ENCODE measurements at regions not wholly inside any gene's neighbourhood (a gene's known extent, or its start where the extent isn't known, plus 50 kb on each side); places are given as distances from the start of the nearest gene placed in this dataset.
A peak's percentile ranks its signal among the peaks of the same experiment; 100 is the strongest.
"Not testable (repeated sequence)": the region's sequence is repeated elsewhere in the genome, so short reads cannot be mapped to it uniquely, and the experiment has no call there.

DNA sequence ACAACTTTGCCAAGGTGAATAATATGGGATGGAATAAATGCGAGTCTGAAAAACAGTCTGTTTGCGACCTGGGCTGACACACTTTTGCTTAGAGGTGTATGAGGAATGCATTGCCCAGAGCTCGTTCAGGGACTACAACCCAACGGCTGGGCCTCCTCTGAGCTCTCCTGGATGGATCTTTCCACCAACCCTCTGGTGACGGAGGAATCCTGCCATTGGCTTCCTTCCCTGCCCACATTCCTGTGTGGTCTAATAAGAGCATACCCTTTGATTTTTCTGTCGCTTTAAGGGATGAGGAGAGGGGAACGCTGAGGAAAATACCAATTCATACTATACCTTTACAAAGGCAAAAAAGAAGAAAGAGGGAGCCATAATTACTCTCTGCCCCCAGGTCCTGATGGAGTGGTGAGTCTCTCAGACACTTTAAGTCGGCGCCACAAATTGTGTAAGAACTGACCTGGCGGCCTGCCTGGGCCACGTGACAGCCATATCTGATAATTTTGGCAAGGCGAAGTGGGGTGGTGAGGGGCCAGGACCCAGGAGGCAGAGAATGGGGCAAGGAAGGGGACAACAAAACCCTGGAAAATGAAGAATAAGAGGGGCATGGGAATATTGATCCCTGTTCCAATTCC, 265.2 kb upstream of the MSX2 start:
- no peak for DNase-seq (ENCODE audit: low spot score in 2 of 2, unreplicated experiment in 2 of 2)
- Mint-ChIP-seq H3K27me3 (ENCODE audit: low read depth) (no peaks in the 10 kb centered on the region), H3K27ac (peak overlapping the region; percentile 87)

DNA sequence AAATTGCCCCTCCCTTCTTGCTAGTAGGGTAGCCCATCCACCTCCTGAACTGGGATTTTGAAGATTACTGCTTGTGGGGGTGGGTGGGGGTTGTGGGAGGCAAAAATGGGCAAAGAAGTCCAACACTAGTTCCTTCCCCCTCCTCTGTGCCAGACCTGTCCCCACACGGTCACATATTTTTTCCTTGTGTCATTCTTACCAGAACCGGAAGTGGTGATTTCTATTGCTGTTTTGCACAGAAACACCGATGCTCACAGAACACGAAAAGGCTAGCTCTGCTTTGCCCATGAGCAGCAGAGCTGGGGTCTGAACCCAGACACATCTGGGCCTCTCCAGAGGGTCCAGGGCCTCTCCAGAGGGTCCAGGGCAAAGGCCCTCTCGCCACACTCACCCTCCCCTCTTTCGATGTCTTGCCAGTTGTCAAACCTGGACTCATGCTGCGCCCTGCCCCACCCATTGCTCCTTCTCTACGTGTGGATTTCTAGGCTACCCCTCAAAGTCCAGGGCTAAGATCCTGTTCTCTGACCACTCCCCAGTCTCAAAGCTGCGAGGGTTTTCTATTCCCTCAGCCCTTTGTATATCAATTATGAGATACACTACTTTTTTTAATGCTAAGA, 264.4 kb upstream of the MSX2 start:
- peaks cover 53% of the 10 kb centered on the region for H3K4me1 Mint-ChIP-seq
- H3K27ac Mint-ChIP-seq: peak overlapping the region; percentile 87
- DNase-seq (ENCODE audit: low spot score in 2 of 2, unreplicated experiment in 2 of 2): no peak
- no peaks in the 10 kb centered on the region for H3K36me3 Mint-ChIP-seq
- H3K27me3 Mint-ChIP-seq (ENCODE audit: low read depth): no peaks in the 10 kb centered on the region
- H3K4me3 Mint-ChIP-seq: no peak overlapping the region
- H3K9me3 Mint-ChIP-seq: no peaks in the 10 kb centered on the region
- TF ChIP-seq, protein P1, sequence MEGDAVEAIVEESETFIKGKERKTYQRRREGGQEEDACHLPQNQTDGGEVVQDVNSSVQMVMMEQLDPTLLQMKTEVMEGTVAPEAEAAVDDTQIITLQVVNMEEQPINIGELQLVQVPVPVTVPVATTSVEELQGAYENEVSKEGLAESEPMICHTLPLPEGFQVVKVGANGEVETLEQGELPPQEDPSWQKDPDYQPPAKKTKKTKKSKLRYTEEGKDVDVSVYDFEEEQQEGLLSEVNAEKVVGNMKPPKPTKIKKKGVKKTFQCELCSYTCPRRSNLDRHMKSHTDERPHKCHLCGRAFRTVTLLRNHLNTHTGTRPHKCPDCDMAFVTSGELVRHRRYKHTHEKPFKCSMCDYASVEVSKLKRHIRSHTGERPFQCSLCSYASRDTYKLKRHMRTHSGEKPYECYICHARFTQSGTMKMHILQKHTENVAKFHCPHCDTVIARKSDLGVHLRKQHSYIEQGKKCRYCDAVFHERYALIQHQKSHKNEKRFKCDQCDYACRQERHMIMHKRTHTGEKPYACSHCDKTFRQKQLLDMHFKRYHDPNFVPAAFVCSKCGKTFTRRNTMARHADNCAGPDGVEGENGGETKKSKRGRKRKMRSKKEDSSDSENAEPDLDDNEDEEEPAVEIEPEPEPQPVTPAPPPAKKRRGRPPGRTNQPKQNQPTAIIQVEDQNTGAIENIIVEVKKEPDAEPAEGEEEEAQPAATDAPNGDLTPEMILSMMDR (IDR thresholded peaks at IDR 0.05; ENCODE audit: unreplicated experiment): no peak

More for the DNA sequence above, 265.2 kb upstream of the MSX2 start:
- TF ChIP-seq, protein P1 (IDR thresholded peaks at IDR 0.05; ENCODE audit: unreplicated experiment): no peak
- H3K9me3 Mint-ChIP-seq: no peaks in the 10 kb centered on the region
- no peaks in the 10 kb centered on the region for H3K36me3 Mint-ChIP-seq
- peaks cover 61% of the 10 kb centered on the region for H3K4me1 Mint-ChIP-seq
- no peak overlapping the region for H3K4me3 Mint-ChIP-seq

DNA sequence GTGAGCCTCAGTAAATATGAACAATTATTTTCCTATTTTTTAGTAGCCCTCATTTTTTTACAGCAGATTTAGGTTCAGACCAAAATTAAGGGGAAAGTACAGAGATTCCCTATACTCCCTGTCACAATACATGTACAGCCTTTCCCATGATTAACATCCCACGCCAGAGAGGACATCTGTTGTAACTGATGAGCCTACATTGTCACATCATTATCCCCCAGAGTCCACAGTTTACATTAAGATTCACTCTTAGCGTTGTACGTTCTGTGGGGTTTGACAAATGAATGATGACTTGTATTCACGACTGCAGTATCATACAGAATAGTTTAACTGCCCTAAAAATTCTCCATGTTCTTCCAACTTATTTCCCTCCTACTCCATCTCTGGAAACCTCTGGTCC, 262.3 kb upstream of the MSX2 start:
- H3K4me3 Mint-ChIP-seq: no peak overlapping the region
- H3K36me3 Mint-ChIP-seq: peaks cover 5% of the 10 kb centered on the region
- H3K27ac Mint-ChIP-seq: peak overlapping the region; percentile 91
- H3K9me3 Mint-ChIP-seq: peaks cover 10% of the 10 kb centered on the region
- TF ChIP-seq, protein P1 (IDR thresholded peaks at IDR 0.05; ENCODE audit: unreplicated experiment): no peak
- no peaks in the 10 kb centered on the region for H3K27me3 Mint-ChIP-seq (ENCODE audit: low read depth)
- peaks cover 43% of the 10 kb centered on the region for H3K4me1 Mint-ChIP-seq
- no peak for DNase-seq (ENCODE audit: low spot score in 2 of 2, unreplicated experiment in 2 of 2)

DNA sequence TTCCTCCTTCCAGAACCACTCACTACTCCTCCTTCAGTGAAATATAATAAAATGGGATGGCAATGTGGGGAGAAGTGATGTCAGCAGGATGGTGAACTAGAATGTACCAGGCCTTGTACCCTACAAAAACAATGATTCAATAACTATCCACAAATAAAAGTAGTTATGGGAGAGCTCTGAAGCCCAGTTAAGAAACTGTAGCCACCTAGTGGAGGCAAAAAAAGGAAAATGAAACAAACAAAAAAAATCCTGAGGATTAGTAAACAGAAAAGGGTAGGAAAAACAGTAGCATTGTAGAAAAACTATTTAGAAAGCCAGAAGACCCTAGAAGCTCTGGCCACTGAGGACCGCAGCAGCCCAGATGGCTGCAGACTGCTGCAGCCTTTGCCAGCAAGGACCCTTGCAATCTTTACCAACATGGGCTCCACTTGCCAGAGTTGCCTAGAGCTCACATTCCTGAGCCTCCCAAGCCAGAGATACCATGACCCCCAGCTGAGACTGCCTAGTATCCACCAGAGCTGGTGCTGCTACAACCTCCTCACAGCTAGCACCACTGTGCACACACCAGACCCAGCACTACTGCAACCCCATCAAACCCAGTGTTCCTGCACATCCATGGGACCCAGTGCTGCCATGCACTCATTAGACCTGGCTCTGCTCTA, 259.7 kb upstream of the MSX2 start:
- Mint-ChIP-seq H3K9me3 (peaks cover 18% of the 10 kb centered on the region), H3K4me3 (no peak overlapping the region), H3K4me1 (peaks cover 30% of the 10 kb centered on the region), H3K27ac (no peak overlapping the region), H3K36me3 (peaks cover 5% of the 10 kb centered on the region), H3K27me3 (ENCODE audit: low read depth) (no peaks in the 10 kb centered on the region)
- TF ChIP-seq, protein P1 (IDR thresholded peaks at IDR 0.05; ENCODE audit: unreplicated experiment): peak; percentile 49
- DNase-seq (ENCODE audit: low spot score in 2 of 2, unreplicated experiment in 2 of 2): no peak

DNA sequence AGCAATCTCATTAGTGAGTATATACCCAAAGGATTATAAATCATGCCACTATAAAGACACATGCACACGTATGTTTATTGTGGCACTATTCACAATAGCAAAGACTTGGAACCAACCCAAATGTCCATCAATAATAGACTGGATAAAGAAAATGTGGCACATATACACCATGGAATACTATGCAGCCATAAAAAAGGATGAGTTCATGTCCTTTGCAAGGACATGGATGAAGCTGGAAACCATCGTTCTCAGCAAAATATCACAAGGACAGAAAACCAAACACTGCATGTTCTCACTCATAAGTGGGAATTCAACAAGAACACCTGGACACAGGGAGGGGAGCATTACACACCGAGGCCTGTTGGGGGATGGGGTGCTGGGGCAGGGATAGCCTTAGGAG, 252.9 kb upstream of the MSX2 start:
- H3K4me1 Mint-ChIP-seq; DNase-seq (ENCODE audit: low spot score in 2 of 2, unreplicated experiment in 2 of 2); H3K27me3 Mint-ChIP-seq (ENCODE audit: low read depth); H3K4me3 Mint-ChIP-seq; H3K27ac Mint-ChIP-seq: not testable (repeated sequence)
- H3K9me3 Mint-ChIP-seq: peaks cover 33% of the 10 kb centered on the region
- peaks cover 10% of the 10 kb centered on the region for H3K36me3 Mint-ChIP-seq

DNA sequence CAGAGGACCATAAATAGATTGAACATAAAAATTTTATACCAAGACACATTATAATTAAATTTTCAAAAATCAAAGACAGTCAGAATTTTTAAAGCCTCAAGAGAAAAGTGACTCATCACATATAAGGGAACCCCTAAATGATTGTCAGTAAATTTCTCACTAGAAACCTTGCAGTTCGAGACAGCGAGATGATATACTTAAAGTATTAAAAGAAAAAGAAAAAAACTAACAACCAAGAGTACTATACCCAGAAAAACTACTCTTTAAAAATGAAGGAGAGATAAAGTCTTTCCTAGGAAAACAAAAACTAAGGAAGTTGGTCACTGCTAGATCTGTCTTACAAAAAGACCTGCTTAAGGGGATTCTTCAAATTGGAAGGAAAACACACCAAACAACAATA, 251.4 kb upstream of the MSX2 start:
- H3K27ac Mint-ChIP-seq: no peak overlapping the region
- DNase-seq (ENCODE audit: low spot score in 2 of 2, unreplicated experiment in 2 of 2): no peak
- H3K4me3 Mint-ChIP-seq: no peak overlapping the region
- H3K36me3 Mint-ChIP-seq: peaks cover 7% of the 10 kb centered on the region
- no peaks in the 10 kb centered on the region for H3K27me3 Mint-ChIP-seq (ENCODE audit: low read depth)
- H3K4me1 Mint-ChIP-seq: no peaks in the 10 kb centered on the region
- TF ChIP-seq, protein P1 (IDR thresholded peaks at IDR 0.05; ENCODE audit: unreplicated experiment): no peak
- peaks cover 24% of the 10 kb centered on the region for H3K9me3 Mint-ChIP-seq

DNA sequence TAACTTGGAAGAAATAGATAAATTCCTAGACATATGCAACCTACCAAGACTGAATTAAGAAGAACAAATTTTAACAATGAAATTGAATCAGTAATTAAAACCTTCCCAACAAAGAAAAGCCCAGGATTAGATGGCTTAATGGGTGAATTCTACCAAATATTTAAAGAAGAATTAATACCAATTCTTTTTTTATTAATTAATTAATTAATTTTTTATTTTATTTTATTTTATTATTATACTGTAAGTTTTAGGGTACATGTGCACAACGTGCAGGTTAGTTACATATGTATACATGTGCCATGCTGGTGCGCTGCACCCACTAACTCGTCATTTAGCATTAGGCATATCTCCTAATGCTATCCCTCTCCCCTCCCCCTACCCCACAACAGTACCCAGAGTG, 248.4 kb upstream of the MSX2 start:
- not testable (repeated sequence) for H3K4me1 Mint-ChIP-seq; H3K27me3 Mint-ChIP-seq (ENCODE audit: low read depth); H3K27ac Mint-ChIP-seq; H3K4me3 Mint-ChIP-seq; DNase-seq (ENCODE audit: low spot score in 2 of 2, unreplicated experiment in 2 of 2)
- Mint-ChIP-seq H3K36me3 (peaks cover 14% of the 10 kb centered on the region), H3K9me3 (peaks cover 34% of the 10 kb centered on the region)
